ENCODE measurements at regions not wholly inside any gene's neighbourhood (a gene's known extent, or its start where the extent isn't known, plus 50 kb on each side); places are given as distances from the start of the nearest gene placed in this dataset.

DNA sequence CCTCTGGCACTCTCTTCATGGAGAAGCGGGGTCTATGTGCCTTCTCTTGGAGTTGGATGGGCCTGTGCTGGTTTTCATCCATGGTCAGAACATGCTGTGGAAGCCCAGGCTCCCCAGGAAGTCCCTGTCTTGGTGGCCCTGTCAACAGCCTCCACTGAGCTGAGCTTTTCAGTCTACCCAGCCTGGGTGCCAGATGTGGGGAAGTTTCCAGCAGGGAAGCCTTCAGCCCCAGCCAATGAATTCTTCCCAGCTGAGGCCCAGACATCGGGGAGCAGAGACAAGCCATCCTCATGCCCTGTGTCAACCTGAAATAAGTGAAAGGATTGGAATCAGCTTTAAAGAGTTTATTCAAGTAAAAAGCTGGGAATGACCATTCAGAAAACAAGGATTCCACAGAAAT lies 75.1 kb upstream of the PGBD5 start:
- no peak for ATAC-seq (ENCODE audit: low read depth)

More for the DNA sequence above, 75.1 kb upstream of the PGBD5 start:
- H4K20me1 ChIP-seq (ENCODE audit: insufficient read depth, low read length), result no peaks in the 10 kb centered on the region
- TF ChIP-seq, protein P1, sequence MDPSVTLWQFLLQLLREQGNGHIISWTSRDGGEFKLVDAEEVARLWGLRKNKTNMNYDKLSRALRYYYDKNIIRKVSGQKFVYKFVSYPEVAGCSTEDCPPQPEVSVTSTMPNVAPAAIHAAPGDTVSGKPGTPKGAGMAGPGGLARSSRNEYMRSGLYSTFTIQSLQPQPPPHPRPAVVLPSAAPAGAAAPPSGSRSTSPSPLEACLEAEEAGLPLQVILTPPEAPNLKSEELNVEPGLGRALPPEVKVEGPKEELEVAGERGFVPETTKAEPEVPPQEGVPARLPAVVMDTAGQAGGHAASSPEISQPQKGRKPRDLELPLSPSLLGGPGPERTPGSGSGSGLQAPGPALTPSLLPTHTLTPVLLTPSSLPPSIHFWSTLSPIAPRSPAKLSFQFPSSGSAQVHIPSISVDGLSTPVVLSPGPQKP (IDR thresholded peaks at IDR 0.05; ENCODE audit: borderline replicate concordance, low read depth, low read length), result no peak
- TF ChIP-seq MAFK (IDR thresholded peaks at IDR 0.05; ENCODE audit: low read depth, low read length), result no peak
- TF ChIP-seq SMC3 (IDR thresholded peaks at IDR 0.05; ENCODE audit: low read depth, low read length), result no peak
- TF ChIP-seq POLR2A (IDR thresholded peaks at IDR 0.05; ENCODE audit: low read depth, low read length), result no peak
- TF ChIP-seq RAD21 (IDR thresholded peaks at IDR 0.05; ENCODE audit: low read length), result no peak
- no peak for TF ChIP-seq MAZ (IDR thresholded peaks at IDR 0.05; ENCODE audit: borderline replicate concordance, low read depth, low read length)
- no peak for TF ChIP-seq NFE2L2 (IDR thresholded peaks at IDR 0.05; ENCODE audit: low read depth, low read length)
- TF ChIP-seq, protein P2, sequence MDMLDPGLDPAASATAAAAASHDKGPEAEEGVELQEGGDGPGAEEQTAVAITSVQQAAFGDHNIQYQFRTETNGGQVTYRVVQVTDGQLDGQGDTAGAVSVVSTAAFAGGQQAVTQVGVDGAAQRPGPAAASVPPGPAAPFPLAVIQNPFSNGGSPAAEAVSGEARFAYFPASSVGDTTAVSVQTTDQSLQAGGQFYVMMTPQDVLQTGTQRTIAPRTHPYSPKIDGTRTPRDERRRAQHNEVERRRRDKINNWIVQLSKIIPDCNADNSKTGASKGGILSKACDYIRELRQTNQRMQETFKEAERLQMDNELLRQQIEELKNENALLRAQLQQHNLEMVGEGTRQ (IDR thresholded peaks at IDR 0.05; ENCODE audit: low read depth, low read length), result no peak
- TF ChIP-seq, protein P3, sequence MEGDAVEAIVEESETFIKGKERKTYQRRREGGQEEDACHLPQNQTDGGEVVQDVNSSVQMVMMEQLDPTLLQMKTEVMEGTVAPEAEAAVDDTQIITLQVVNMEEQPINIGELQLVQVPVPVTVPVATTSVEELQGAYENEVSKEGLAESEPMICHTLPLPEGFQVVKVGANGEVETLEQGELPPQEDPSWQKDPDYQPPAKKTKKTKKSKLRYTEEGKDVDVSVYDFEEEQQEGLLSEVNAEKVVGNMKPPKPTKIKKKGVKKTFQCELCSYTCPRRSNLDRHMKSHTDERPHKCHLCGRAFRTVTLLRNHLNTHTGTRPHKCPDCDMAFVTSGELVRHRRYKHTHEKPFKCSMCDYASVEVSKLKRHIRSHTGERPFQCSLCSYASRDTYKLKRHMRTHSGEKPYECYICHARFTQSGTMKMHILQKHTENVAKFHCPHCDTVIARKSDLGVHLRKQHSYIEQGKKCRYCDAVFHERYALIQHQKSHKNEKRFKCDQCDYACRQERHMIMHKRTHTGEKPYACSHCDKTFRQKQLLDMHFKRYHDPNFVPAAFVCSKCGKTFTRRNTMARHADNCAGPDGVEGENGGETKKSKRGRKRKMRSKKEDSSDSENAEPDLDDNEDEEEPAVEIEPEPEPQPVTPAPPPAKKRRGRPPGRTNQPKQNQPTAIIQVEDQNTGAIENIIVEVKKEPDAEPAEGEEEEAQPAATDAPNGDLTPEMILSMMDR (conservative IDR thresholded peaks at IDR 0.05; ENCODE audit: low read depth, low read length), result no peak
- H3K27me3 ChIP-seq (ENCODE audit: control insufficient read depth, insufficient read depth, low read length), result no peaks in the 10 kb centered on the region
- H3K4me1 ChIP-seq (ENCODE audit: control insufficient read depth, insufficient read depth, low read length), result no peaks in the 10 kb centered on the region
- no peak overlapping the region for H2AFZ ChIP-seq (replicated peaks; ENCODE audit: low read length, poor library complexity)
- no peak overlapping the region for H3K27ac ChIP-seq (ENCODE audit: insufficient read depth, low read length)
- no peak overlapping the region for H4K91ac ChIP-seq (ENCODE audit: insufficient read depth, low read depth, low read length)
- H3K9ac ChIP-seq (ENCODE audit: low read depth, low read length), result no peak overlapping the region
- no peak overlapping the region for H2BK20ac ChIP-seq (ENCODE audit: low read depth, low read length)
- H3K9me3 ChIP-seq (ENCODE audit: control insufficient read depth, insufficient read depth, low read length), result no peaks in the 10 kb centered on the region; the same call in 1 of the 2 replicates
- in situ Hi-C loops (cut with MboI; ENCODE audit: low sequenced_read_pairs) (no loop called here), intact Hi-C loops (cut with micrococcal nuclease) (no loop called here), dilution Hi-C loops (cut with HindIII; ENCODE audit: low sequenced_read_pairs, unreplicated experiment) (no loop called here)
- H3K4me2 ChIP-seq (ENCODE audit: low read depth, low read length), result no peak overlapping the region
- no peak overlapping the region for H3K4ac ChIP-seq (ENCODE audit: low read depth, low read length)
- H3K14ac ChIP-seq (replicated peaks; ENCODE audit: low read depth, low read length), result no peak overlapping the region
- DNase-seq, result no peak
- H3K79me1 ChIP-seq (ENCODE audit: low read depth in 1 of 2, low read length in 2 of 2), result no peaks in the 10 kb centered on the region
- no peaks in the 10 kb centered on the region for H3K36me3 ChIP-seq (ENCODE audit: control insufficient read depth, insufficient read depth, low read length)
- BruUV-seq (replicated peaks), result no TSS peak
- H4K5ac ChIP-seq (ENCODE audit: low read depth, low read length), result no peak overlapping the region
- no peak overlapping the region for H2BK15ac ChIP-seq (ENCODE audit: low read depth, low read length)
- no peak overlapping the region for H2BK5ac ChIP-seq (ENCODE audit: low read depth, low read length, poor library complexity, severe bottlenecking)
- 60% methylated on average over 1 of the region's 2 CpGs; no CpG with 5 or more reads in 1 of the 2 experiments for WGBS, 2 experiments (ENCODE audit: extremely low coverage in 2 of 2, insufficient read length in 1 of 2)
- no peaks in the 10 kb centered on the region for H3K9me1 ChIP-seq (ENCODE audit: insufficient read depth, low read length)
- no peak overlapping the region for H2AK5ac ChIP-seq (ENCODE audit: low read depth, low read length)
- CTCF ChIA-PET, result no interaction called here
- no peak overlapping the region for H2AK9ac ChIP-seq (replicated peaks; ENCODE audit: low read depth, low read length, poor library complexity)
- H2BK120ac ChIP-seq (ENCODE audit: low read depth, low read length), result no peak overlapping the region
- H3K18ac ChIP-seq (ENCODE audit: low read depth, low read length), result no peak overlapping the region
- no peak overlapping the region for H3K56ac ChIP-seq (ENCODE audit: extremely low read depth, insufficient read depth, low read length)
- no peak overlapping the region for H3K4me3 ChIP-seq (ENCODE audit: insufficient read depth, low read depth, low read length)
- POLR2A ChIA-PET (ENCODE audit: unreplicated experiment), result no interaction called here
- H4K8ac ChIP-seq (ENCODE audit: low read depth in 2 of 2, low read length in 2 of 2), result no peak overlapping the region
- no peak overlapping the region for H3K23ac ChIP-seq (ENCODE audit: low read depth, low read length)
